GM12878 (cell line): ENCODE measurements at regions not wholly inside any gene's neighbourhood (a gene's known extent, or its start where the extent isn't known, plus 50 kb on each side); places are given as distances from the start of the nearest gene placed in this dataset.

Source experiments
- ATAC-seq: fragments of 200-7000 bp; cut with Tn5 transposase; 3 replicates; pipeline ENCODE4 v1.9.1; 2020; ENCODE audit warnings: mild to moderate bottlenecking, moderate library complexity
- BruUV-seq: library from RNA; stranded (reverse); fragments of 400-500 nt; replicated peaks from 2 replicates; lab custom pipeline; 2021; lab: Mats Ljungman, UMichigan
- CTCF ChIA-PET: fragments of 300-600 bp; sonication (Branson Sonifier 250); formaldehyde crosslinking; extraction: SDS; loops from one replicate; lab custom pipeline; 2021; ENCODE audit warnings: inconsistent platforms; lab: Yijun Ruan, JAX
- POLR2A ChIA-PET: fragments of 350-600 bp; formaldehyde crosslinking; extraction: SDS; loops from one replicate; lab custom pipeline; 2021; ENCODE audit warnings: inconsistent platforms; lab: Charles Lee
- RAD21 ChIA-PET: fragments of 300-600 bp; sonication (Branson Sonifier 250); formaldehyde crosslinking; loops from one replicate; lab custom pipeline; 2023; ENCODE audit warnings: antibody characterized with exemption; ENCODE audit not compliant: unreplicated experiment; lab: Charles Lee
- SMC1A ChIA-PET: fragments of 300-600 bp; sonication (Branson Sonifier 250); formaldehyde crosslinking; loops from one replicate; lab custom pipeline; 2023; ENCODE audit not compliant: unreplicated experiment, uncharacterized antibody; lab: Charles Lee
- DNase-seq: peaks from one replicate; pipeline ENCODE4 v3.0.0-alpha.2; 2011; ENCODE audit warnings: low read depth, low spot score
- FAIRE-seq: peaks from 3 replicates; lab custom pipeline; 2011; peaks lifted over from hg19 to GRCh38; lab: Jason Lieb, UNC
- H2AFZ ChIP-seq: 2 replicates; pipeline ENCODE4 v1.6.0; 2011; ENCODE audit warnings: low read depth, low read length, control low read depth; ENCODE audit not compliant: control insufficient read depth
- H3K27ac ChIP-seq: 2 replicates; pipeline ENCODE4 v1.5.1; 2011; ENCODE audit warnings: control low read depth; ENCODE audit not compliant: control insufficient read depth, insufficient read depth
- H3K27me3 ChIP-seq, 2 experiments: replicated peaks in 1 of 2; 2 replicates each; pipeline versions ENCODE4 v1.6.0 to v1.6.1; 2011; ENCODE audit warnings: low read length in 1 of 2; ENCODE audit not compliant: control insufficient read depth in 2 of 2, insufficient read depth in 2 of 2
- H3K36me3 ChIP-seq, 2 experiments: 2 replicates each; pipeline ENCODE4 v1.5.1; 2011; ENCODE audit warnings: low read length in 1 of 2; ENCODE audit not compliant: control insufficient read depth in 2 of 2, insufficient read depth in 2 of 2
- H3K4me1 ChIP-seq: 2 replicates; pipeline ENCODE4 v1.6.1; 2011; ENCODE audit warnings: mild to moderate bottlenecking, low read length, moderate library complexity, mixed read lengths; ENCODE audit not compliant: control insufficient read depth, insufficient read depth
- H3K4me2 ChIP-seq: 2 replicates; pipeline ENCODE4 v1.6.0; 2011; ENCODE audit warnings: control low read depth; ENCODE audit not compliant: control insufficient read depth, insufficient read depth
- H3K4me3 ChIP-seq: fragments of 200-600 bp; sonication (generic); 2 replicates; pipeline ENCODE4 v1.5.1; 2016
- H3K79me2 ChIP-seq: 2 replicates; pipeline ENCODE4 v1.6.0; 2011; ENCODE audit warnings: low read length; ENCODE audit not compliant: control insufficient read depth, insufficient read depth
- H3K9ac ChIP-seq: 2 replicates; pipeline ENCODE4 v1.8.0; 2011; ENCODE audit warnings: low read length, control low read depth, mixed read lengths; ENCODE audit not compliant: control insufficient read depth, insufficient read depth
- H3K9me3 ChIP-seq: replicated peaks from 3 replicates; pipeline ENCODE4 v1.5.1; 2011; ENCODE audit warnings: mild to moderate bottlenecking, low read length; ENCODE audit not compliant: control insufficient read depth, insufficient read depth
- H4K20me1 ChIP-seq: 2 replicates; pipeline ENCODE4 v1.6.0; 2011; ENCODE audit not compliant: control insufficient read depth, insufficient read depth
- ASH2L ChIP-seq: fragments of 300-600, 200-600 bp; sonication (generic); IDR thresholded peaks from 2 replicates; pipeline ENCODE4 v1.6.1; 2017; ENCODE audit warnings: low read depth, mild to moderate bottlenecking, borderline replicate concordance
- CBX3 ChIP-seq: fragments of 200-600 bp; sonication (generic); IDR thresholded peaks from 2 replicates; pipeline ENCODE4 v1.6.1; 2016; ENCODE audit warnings: low read depth, borderline replicate concordance
- JUND ChIP-seq: IDR thresholded peaks from 2 replicates; pipeline ENCODE4 v1.6.1; 2012; ENCODE audit warnings: low read depth, mild to moderate bottlenecking, low read length, improper control_type of control experiment, moderate library complexity
- MYC ChIP-seq: IDR thresholded peaks from 2 replicates; pipeline ENCODE4 v1.6.1; 2011; ENCODE audit warnings: mild to moderate bottlenecking, low read length, moderate library complexity, inconsistent platforms; ENCODE audit not compliant: insufficient read depth, insufficient replicate concordance, insufficient read length, severe bottlenecking
- NBN ChIP-seq: fragments of 450-650 bp; IDR thresholded peaks from 2 replicates; pipeline ENCODE4 v1.6.1; 2016
- NFYA ChIP-seq: IDR thresholded peaks from 2 replicates; pipeline ENCODE4 v1.6.1; 2011; ENCODE audit warnings: low read depth, mild to moderate bottlenecking, low read length, improper control_type of control experiment, borderline replicate concordance
- STAT3 ChIP-seq: IDR thresholded peaks from 2 replicates; pipeline ENCODE4 v1.6.1; 2011; ENCODE audit warnings: low read depth, low read length, improper control_type of control experiment
- YBX1 ChIP-seq: fragments of 450-650 bp; IDR thresholded peaks from 2 replicates; pipeline ENCODE4 v1.6.1; 2016; ENCODE audit warnings: antibody characterized with exemption
- ZBED1 ChIP-seq: IDR thresholded peaks from 2 replicates; pipeline ENCODE4 v1.6.1; 2016; ENCODE audit warnings: borderline replicate concordance
- WGBS: methylation state at CpG from one replicate; pipeline ENCODE4 v1.1.6; 2016; ENCODE audit warnings: low lambda C conversion rate; ENCODE audit not compliant: insufficient replicate concordance, insufficient coverage; ENCODE audit errors: missing lambda C conversion rate; 5-methylcytosine and 5-hydroxymethylcytosine counted together
- in situ Hi-C: fragments of 300-500 bp; cut with MboI; formaldehyde crosslinking; loops from 9 replicates; pipeline ENCODE4 v1.14.3; 2018; ENCODE audit warnings: mixed read lengths
- intact Hi-C: fragments of 100-400 bp; cut with micrococcal nuclease; formaldehyde crosslinking; loops from one replicate; pipeline ENCODE4 v1.14.2; 2022; ENCODE audit not compliant: unreplicated experiment
- TF ChIP-seq, protein P1 (sequence below): IDR thresholded peaks from 2 replicates; pipeline ENCODE4 v1.6.1; 2012; ENCODE audit warnings: improper control_type of control experiment, low read depth, low read length; ENCODE audit not compliant: insufficient replicate concordance
- TF ChIP-seq, protein P2 (sequence below): fragments of 150-350 bp; IDR thresholded peaks from 2 replicates; pipeline ENCODE4 v1.6.1; 2014; ENCODE audit warnings: mild to moderate bottlenecking, low read depth, low read length
- TF ChIP-seq, protein P3 (sequence below): fragments of 150-350 bp; IDR thresholded peaks from 2 replicates; pipeline ENCODE4 v1.6.1; 2016; ENCODE audit warnings: low read depth, low read length

DNA sequence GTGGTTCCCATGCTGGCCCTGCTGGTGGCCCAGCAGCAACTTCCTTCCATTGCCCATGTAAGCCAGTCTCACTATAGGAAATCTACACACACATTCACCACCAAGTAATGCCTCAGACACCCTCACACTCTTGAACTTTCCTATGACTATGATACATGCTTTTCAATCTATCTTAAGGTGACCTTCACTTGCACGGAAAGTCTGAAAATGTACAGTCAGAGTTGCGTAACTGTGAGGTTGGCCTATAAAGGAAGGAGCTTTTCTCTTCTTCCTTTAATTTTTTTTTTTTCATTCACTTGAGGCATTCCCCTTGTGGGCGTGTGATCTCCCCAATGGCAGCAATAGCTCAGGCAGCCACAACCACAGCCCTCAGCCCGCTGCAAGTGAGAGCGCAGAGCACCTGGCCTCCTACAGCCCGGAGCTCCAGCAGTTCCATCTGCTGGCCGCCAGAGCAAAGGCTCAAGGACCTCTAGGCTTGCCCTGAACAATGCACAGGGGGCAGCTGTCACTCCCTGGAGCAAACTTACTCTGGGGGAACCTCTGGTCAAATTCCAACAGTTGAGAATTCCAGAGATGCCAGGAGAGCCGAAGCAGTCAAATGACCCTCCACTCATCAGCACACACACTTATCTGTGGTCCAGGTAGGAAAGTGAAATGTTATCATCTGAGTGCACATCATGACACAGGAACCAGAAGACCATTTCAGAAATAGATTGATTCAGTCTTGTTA is 123.1 kb upstream of the ADO start:
- no peak overlapping the region for H3K4me3 ChIP-seq
- H3K79me2 ChIP-seq: no peaks in the 10 kb centered on the region
- H3K36me3 ChIP-seq: no peaks in the 10 kb centered on the region
- 0 out of 2 replicates have a peak overlapping the region, but pooled peaks have one; percentile 26 for H3K9ac ChIP-seq
- H2AFZ ChIP-seq: peak overlapping the region; percentile 24; the same call in 1 of the 2 replicates
- ChIA-PET CTCF (interaction anchor here (0.5 to 5.4 kb wide), 27 partner anchors 12 to 477 kb away, joined by 3 to 53 read pairs (median 5); partner anchors contain the start of gene EGR2), RAD21 (interaction anchor here (0.7 to 5.3 kb wide), 39 partner anchors 9 to 477 kb away, joined by 3 to 87 read pairs (median 7); partner anchors contain the start of genes ADO and EGR2), SMC1A (interaction anchor here (0.8 to 6.5 kb wide), 32 partner anchors 12 to 403 kb away, joined by 3 to 124 read pairs (median 8); partner anchors contain the start of genes ADO and EGR2), POLR2A (interaction anchor here (0.7 to 3.9 kb wide), 17 partner anchors 14 to 134 kb away, joined by 3 to 29 read pairs (median 5); partner anchors contain the start of genes ADO and EGR2)
- peak overlapping the region; percentile 34 for H3K4me2 ChIP-seq
- peaks cover 33% of the 10 kb centered on the region for H3K4me1 ChIP-seq
- DNase-seq (peak; percentile 90), FAIRE-seq (no peak), ATAC-seq (peak; percentile 98)
- BruUV-seq: no TSS peak
- H4K20me1 ChIP-seq: no peaks in the 10 kb centered on the region
- no peaks in the 10 kb centered on the region for H3K27me3 ChIP-seq
- H3K27ac ChIP-seq: peak overlapping the region; percentile 65
- in situ Hi-C loops (no loop called here), intact Hi-C loops (loop anchor here (1.0 to 10.0 kb wide), 9 partner anchors 26 to 477 kb away; partner anchors contain the start of gene NRBF2)
- WGBS: 14% methylated on average over 8 of the region's 8 CpGs
- no peaks in the 10 kb centered on the region; the same call in 1 of the 3 replicates for H3K9me3 ChIP-seq
- TF ChIP-seq, protein P1, sequence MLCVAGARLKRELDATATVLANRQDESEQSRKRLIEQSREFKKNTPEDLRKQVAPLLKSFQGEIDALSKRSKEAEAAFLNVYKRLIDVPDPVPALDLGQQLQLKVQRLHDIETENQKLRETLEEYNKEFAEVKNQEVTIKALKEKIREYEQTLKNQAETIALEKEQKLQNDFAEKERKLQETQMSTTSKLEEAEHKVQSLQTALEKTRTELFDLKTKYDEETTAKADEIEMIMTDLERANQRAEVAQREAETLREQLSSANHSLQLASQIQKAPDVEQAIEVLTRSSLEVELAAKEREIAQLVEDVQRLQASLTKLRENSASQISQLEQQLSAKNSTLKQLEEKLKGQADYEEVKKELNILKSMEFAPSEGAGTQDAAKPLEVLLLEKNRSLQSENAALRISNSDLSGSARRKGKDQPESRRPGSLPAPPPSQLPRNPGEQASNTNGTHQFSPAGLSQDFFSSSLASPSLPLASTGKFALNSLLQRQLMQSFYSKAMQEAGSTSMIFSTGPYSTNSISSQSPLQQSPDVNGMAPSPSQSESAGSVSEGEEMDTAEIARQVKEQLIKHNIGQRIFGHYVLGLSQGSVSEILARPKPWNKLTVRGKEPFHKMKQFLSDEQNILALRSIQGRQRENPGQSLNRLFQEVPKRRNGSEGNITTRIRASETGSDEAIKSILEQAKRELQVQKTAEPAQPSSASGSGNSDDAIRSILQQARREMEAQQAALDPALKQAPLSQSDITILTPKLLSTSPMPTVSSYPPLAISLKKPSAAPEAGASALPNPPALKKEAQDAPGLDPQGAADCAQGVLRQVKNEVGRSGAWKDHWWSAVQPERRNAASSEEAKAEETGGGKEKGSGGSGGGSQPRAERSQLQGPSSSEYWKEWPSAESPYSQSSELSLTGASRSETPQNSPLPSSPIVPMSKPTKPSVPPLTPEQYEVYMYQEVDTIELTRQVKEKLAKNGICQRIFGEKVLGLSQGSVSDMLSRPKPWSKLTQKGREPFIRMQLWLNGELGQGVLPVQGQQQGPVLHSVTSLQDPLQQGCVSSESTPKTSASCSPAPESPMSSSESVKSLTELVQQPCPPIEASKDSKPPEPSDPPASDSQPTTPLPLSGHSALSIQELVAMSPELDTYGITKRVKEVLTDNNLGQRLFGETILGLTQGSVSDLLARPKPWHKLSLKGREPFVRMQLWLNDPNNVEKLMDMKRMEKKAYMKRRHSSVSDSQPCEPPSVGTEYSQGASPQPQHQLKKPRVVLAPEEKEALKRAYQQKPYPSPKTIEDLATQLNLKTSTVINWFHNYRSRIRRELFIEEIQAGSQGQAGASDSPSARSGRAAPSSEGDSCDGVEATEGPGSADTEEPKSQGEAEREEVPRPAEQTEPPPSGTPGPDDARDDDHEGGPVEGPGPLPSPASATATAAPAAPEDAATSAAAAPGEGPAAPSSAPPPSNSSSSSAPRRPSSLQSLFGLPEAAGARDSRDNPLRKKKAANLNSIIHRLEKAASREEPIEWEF: peak; percentile 71
- TF ChIP-seq STAT3 (0 out of 2 replicates have a peak, but pooled peaks have one; percentile 27), CBX3 (no peak), ASH2L (no peak), YBX1 (no peak), JUND (no peak), NFYA (no peak), ZBED1 (peak; percentile 84; the same call in 1 of the 2 replicates), NBN (peak; percentile 98), MYC (no peak)
- TF ChIP-seq, protein P2, sequence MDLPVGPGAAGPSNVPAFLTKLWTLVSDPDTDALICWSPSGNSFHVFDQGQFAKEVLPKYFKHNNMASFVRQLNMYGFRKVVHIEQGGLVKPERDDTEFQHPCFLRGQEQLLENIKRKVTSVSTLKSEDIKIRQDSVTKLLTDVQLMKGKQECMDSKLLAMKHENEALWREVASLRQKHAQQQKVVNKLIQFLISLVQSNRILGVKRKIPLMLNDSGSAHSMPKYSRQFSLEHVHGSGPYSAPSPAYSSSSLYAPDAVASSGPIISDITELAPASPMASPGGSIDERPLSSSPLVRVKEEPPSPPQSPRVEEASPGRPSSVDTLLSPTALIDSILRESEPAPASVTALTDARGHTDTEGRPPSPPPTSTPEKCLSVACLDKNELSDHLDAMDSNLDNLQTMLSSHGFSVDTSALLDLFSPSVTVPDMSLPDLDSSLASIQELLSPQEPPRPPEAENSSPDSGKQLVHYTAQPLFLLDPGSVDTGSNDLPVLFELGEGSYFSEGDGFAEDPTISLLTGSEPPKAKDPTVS: 0 out of 2 replicates have a peak, but pooled peaks have one; percentile 13
- TF ChIP-seq, protein P3, sequence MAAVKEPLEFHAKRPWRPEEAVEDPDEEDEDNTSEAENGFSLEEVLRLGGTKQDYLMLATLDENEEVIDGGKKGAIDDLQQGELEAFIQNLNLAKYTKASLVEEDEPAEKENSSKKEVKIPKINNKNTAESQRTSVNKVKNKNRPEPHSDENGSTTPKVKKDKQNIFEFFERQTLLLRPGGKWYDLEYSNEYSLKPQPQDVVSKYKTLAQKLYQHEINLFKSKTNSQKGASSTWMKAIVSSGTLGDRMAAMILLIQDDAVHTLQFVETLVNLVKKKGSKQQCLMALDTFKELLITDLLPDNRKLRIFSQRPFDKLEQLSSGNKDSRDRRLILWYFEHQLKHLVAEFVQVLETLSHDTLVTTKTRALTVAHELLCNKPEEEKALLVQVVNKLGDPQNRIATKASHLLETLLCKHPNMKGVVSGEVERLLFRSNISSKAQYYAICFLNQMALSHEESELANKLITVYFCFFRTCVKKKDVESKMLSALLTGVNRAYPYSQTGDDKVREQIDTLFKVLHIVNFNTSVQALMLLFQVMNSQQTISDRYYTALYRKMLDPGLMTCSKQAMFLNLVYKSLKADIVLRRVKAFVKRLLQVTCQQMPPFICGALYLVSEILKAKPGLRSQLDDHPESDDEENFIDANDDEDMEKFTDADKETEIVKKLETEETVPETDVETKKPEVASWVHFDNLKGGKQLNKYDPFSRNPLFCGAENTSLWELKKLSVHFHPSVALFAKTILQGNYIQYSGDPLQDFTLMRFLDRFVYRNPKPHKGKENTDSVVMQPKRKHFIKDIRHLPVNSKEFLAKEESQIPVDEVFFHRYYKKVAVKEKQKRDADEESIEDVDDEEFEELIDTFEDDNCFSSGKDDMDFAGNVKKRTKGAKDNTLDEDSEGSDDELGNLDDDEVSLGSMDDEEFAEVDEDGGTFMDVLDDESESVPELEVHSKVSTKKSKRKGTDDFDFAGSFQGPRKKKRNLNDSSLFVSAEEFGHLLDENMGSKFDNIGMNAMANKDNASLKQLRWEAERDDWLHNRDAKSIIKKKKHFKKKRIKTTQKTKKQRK: no peak
